ENCODE measurements at regions not wholly inside any gene's neighbourhood (a gene's known extent, or its start where the extent isn't known, plus 50 kb on each side); places are given as distances from the start of the nearest gene placed in this dataset.
"Not testable (repeated sequence)": the region's sequence is repeated elsewhere in the genome, so short reads cannot be mapped to it uniquely, and the experiment has no call there.

GRCh38 chr2:64899081-64899865 is 89.9 kb upstream of the SLC1A4 start:
- no peak for DNase-seq (ENCODE audit: low spot score)
- TF ChIP-seq CTCF (IDR thresholded peaks at IDR 0.05; ENCODE audit: extremely low read depth, insufficient read depth, missing control alignments): no peak
- in situ Hi-C loops (cut with MboI; ENCODE audit: low pct_unique_long_range_greater_than_20kb, low sequenced_read_pairs, unreplicated experiment): no loop called here

GRCh38 chr2:64899876-64900275 is 89.3 kb upstream of the SLC1A4 start:
- in situ Hi-C loops (cut with MboI; ENCODE audit: low pct_unique_long_range_greater_than_20kb, low sequenced_read_pairs, unreplicated experiment): loop anchor here (25.0 kb wide), 1 partner anchor 137 kb away; no protein-coding TSS in a partner anchor
- not testable (repeated sequence) for DNase-seq (ENCODE audit: low spot score)

- TF ChIP-seq CTCF (IDR thresholded peaks at IDR 0.05; ENCODE audit: extremely low read depth, insufficient read depth, missing control alignments): no peak
- no peak for DNase-seq (ENCODE audit: low spot score)
- in situ Hi-C loops (cut with MboI; ENCODE audit: low pct_unique_long_range_greater_than_20kb, low sequenced_read_pairs, unreplicated experiment): loop anchor here (25.0 kb wide), 1 partner anchor 133 kb away; no protein-coding TSS in a partner anchor
These were observed 84.5 kb upstream of the SLC1A4 start for GRCh38 chr2:64904413-64905329.

GRCh38 chr2:64905338-64906024 is 83.7 kb upstream of the SLC1A4 start:
- peak; percentile 4 for TF ChIP-seq CTCF (IDR thresholded peaks at IDR 0.05; ENCODE audit: extremely low read depth, insufficient read depth, missing control alignments)
- in situ Hi-C loops (cut with MboI; ENCODE audit: low pct_unique_long_range_greater_than_20kb, low sequenced_read_pairs, unreplicated experiment): loop anchor here (25.0 kb wide), 1 partner anchor 132 kb away; no protein-coding TSS in a partner anchor
- no peak for DNase-seq (ENCODE audit: low spot score)

GRCh38 chr2:64906853-64907536 is 82.2 kb upstream of the SLC1A4 start:
- DNase-seq (ENCODE audit: low spot score): no peak
- in situ Hi-C loops (cut with MboI; ENCODE audit: low pct_unique_long_range_greater_than_20kb, low sequenced_read_pairs, unreplicated experiment): loop anchor here (25.0 kb wide), 1 partner anchor 130 kb away; no protein-coding TSS in a partner anchor
- TF ChIP-seq CTCF (IDR thresholded peaks at IDR 0.05; ENCODE audit: extremely low read depth, insufficient read depth, missing control alignments): no peak

GRCh38 chr2:64908406-64908805 is 80.8 kb upstream of the SLC1A4 start:
- in situ Hi-C loops (cut with MboI; ENCODE audit: low pct_unique_long_range_greater_than_20kb, low sequenced_read_pairs, unreplicated experiment): loop anchor here (25.0 kb wide), 1 partner anchor 129 kb away; no protein-coding TSS in a partner anchor
- no peak for TF ChIP-seq CTCF (IDR thresholded peaks at IDR 0.05; ENCODE audit: extremely low read depth, insufficient read depth, missing control alignments)
- no peak for DNase-seq (ENCODE audit: low spot score)

Measured in GM13977 (cell line).